Mesenteric fat pad (tissue), 1 donor: ENCODE measurements at regions not wholly inside any gene's neighbourhood (a gene's known extent, or its start where the extent isn't known, plus 50 kb on each side); places are given as distances from the start of the nearest gene placed in this dataset.

Experiments
- DNase-seq: peaks from one replicate; pipeline ENCODE4 v3.0.0-alpha.2; 2020; ENCODE audit warnings: low spot score
- donor health status: DM: yes; HTN: yes; CAD: no.

DNA sequence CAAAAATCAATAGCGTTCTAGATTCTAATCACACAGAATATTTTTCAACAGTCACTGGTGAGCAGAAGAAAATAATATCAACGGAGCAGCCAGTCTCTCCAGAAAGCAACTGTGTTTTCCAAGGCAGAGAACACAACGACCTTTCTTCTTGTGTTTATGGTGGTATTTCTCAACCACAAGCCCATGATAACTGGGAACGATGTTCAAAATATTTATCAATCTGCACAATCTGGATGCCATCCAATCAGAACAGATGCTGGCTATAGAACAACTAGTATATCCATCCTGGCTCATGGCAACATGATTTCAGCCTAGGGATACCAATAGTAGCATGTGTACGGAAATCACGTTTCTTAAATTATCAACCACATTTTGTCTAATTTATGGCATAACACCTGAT, 162.7 kb upstream of the RUNX1 start:
- no peak for DNase-seq

DNA sequence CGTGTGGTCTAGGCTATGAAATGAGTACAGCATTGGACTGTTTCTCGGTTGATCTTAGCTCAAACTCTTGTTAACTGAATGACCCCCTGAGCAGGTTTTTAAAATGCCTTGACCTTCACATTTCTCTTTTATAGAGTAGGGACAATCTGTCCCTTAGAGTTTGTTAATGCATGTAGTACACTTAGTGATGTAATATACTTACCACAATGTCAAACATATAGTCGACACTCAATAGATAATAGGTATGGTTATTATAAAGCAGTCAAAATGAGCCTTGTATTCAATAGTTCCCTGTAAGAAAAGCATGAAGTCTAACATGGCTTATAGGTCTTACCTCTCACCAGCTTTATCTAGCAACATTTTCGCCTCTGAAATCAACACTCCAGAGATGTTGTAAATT, 161.0 kb upstream of the RUNX1 start:
- no peak for DNase-seq

DNA sequence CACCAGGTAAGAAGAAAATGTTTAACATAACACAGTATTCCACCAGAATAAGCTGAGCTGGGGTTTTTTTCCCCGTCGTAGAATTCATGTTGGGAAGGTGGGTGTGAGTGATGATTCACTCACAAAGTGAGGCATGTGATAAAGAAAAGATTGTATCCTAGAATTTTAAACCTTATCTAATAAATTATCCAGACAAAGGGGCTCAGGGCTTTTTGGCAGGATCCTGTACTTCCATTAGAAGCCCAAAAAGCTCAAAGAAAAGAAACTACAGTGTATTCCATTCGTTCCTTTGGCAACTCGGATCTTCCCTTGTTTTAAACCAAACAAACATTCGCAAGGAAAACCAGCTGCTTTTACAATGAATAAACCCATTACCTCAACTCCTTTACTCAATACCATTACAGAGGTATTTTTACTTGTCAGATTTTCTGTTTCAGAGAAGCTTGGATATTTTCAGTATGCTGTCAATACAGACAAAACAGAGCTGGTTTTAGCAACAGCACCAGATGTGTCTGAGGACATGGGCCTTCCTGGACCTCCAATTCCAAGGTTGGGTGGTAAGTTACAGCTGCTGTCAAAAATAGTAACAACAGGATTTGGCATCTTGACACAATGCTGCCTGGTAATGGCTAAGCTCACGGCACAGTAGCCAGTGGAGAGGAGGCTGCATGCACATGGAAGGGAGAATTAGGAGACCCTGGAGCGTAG, 159.9 kb upstream of the RUNX1 start:
- no peak for DNase-seq

DNA sequence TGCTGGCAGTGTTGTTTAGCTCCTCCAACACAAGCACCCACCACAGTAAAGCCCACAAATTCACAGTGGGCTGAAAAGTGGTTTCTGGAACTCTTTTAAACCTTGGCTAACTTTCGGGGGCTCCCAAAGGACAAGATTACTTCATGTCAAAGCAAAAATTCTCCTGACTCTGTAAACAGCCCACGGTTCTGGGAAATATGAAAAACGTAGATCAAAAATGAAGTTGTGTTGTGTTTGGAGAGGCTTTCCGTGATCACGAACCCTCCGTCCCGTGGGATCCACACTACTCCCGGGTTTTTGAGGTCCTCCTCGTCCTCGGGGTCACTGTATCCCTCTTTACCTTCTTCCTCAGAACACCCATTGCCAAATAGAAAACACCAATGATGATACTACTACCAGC, 159.0 kb upstream of the RUNX1 start:
- DNase-seq: no peak

DNA sequence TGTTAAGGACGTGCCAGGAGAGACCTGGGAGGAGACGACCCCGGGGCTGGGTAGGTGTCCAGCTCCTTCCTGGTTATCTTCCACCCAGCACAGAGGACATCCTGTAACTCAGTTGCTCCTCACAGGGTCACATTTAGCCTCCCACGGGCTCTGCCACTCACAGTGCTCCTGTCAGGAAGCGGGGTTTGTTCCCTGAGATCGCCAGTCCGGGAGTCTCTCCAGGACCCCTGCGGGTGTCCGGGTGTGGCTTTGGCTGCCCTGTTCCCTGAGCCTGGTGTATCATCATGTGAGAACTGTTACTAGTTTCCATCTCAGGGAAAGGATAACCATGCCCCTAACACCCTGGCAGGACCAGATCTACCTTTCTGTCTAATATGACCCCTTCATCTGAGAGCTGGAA, 158.2 kb upstream of the RUNX1 start:
- DNase-seq: no peak

DNA sequence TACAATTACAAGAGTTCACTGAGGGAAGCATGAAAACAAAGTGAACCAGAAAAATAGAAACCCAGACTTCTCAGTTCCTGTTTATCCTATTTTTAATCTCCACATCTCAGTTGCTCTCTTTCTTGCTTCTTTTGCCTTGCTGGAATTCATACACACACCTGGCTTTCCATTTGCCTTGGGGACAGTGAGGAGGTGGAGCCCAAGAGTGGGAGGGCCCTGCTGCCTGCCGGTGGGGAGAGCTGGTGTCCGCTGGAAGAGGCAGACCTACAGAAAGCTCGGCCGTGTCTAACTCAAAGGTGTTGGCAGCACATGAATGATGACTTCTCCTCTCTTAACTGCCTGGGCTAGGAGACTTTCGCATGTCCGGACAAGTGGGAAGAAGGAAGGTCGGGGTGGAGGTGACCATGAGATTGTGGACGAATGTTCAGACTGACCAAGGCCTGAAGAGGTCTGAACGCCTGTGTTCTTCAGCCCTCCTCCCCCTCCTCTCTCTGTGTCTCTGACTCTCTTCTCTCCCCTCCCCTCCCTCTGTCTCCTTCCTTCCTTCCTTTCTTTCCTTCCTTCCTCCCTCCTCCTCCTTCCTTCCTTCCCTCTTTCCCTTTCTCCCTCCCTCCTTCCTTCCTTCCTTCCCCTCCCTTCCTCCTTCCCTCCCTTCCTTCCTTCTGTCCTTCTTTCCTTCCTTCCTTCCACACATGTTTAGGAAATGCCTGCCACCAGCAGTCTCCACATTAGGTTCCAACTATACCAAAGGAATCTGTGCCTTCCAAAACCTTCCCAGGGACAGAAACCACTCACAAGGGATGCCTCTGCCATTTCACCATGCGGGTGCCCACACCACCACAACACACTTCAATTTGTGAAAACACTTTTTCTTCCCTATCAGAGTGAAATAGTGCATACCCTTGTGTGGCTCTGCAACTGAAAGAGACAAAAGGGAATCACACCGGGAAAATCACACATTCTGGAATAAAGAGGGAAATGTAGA, 157.3 kb upstream of the RUNX1 start:
- DNase-seq: no peak

DNA sequence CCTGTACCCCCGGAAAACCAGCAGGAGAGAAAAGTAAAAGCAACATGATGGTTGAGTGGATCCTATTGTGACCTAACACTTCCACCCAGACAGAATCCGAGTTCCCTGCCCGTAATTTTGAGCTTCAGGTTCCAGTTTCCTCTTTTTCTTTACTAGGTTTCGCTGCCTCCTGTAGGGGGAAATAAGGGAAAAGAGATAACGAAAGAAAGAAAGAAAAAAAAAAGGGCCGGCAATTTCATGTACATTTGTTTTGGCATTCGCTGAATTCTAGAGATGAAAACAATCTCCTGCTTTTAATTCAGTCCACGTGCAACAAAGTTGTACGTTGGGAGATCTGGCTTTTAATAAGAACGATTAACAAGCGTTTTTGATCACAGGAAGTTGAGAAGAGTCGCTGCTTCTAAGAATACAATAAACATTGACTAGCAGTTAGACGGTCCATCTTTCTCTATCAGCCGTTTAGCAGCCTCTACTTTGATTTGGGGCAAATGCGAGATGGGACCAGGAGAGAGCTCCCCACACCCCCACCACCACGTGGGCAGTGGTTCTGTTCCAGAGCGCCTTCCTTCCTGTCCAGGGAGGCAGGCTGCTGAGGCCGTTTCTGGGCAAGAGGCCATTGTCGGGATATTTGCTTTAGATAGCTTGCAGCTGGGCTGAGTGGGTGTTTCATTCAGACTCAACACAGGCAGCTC, 155.9 kb upstream of the RUNX1 start:
- DNase-seq: no peak

DNA sequence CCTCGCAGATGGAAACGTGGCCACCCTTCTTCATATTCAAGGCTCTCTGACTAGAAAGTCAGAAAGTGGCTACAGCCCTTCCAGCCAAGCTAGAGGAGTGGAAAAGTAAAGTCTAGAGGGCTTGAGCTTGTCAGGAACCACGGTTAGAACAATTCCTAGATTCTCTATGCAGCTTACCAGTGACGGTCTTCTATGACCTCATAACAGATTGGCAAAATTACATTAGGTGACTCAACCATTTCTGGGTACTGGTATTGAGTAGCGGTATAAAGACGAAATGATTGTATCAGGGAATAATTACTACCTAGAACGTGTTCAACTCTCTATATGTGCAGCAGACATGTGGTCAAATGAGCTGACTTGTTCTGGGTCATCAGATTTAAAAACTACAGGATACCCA, 155.0 kb upstream of the RUNX1 start:
- DNase-seq: no peak

DNA sequence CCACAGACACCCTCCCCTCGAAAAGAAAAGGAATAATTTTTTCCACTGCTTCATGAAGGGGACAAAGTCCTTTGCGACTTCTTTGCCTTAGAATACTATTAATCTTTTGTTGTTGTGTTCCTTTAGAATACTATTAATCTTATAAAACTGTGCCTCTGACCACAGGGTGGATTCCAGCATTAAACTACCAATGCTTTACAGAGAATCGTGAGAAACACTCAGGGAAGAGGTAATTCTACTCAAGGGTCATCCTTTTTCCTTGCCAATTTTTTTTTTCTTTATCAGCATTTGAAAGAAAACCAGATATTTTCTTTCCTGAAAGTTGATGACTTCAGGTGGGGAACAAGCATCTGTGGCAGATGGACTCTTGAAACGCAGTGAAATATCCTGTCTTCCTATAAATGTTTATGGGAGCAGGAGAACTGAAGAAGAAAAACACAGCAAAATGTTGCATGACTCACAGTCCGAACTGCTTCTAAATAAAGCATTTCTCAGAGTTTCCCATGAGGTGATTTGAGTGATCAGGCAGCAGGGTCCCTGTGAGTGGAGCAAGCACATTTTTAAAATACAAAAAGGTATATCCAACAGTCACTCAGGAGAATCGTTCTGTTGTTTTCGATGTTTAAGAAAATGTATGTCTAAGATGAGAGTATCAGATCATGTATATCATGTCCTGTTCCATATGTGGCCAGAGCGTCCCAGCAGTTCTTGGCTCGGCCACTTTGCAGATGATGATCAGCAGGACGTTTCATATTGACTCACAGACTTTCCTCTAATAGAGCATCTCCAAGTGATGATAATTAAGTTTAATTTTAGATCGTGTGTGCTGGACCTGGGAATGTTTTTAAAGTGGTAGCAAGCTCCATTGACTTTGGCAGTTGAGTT, 154.2 kb upstream of the RUNX1 start:
- no peak for DNase-seq

DNA sequence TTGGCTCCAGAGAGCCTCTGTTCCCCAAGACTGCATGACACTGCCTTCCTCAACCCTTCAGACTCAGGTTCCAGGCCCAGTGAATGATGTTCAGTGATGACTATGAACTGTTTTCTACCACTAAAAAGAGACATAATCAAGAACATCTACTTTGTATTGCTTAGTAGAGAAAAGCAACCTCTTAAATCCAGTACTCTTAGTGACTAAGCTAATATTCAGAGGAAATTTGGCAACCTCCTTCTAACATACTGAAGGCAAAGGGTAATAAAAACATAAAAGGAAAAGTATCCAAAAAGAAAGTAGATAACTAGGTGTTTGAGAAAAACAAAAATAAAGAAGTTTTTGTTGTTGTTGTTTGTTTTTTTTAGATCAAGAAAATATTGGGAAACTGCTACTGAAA, 153.3 kb upstream of the RUNX1 start:
- no peak for DNase-seq

DNA sequence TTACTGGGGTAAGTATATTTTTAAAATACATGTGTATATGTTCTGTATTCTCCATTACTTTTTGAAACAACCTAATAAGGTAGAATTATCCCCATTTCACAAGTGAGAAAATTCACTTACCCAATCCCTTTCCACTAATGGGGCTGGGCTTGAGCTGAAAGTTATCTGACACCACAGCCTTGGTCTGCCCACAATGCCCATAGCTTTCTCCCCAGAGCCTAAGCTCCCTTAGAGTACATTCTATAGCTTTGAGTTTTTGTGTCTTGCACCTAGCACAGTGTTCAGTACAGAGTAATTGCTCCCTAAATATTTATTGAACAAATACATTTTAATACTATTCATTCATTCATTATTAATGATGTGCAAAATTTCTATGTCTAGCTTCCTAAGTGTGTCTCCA, 152.7 kb upstream of the RUNX1 start:
- no peak for DNase-seq

DNA sequence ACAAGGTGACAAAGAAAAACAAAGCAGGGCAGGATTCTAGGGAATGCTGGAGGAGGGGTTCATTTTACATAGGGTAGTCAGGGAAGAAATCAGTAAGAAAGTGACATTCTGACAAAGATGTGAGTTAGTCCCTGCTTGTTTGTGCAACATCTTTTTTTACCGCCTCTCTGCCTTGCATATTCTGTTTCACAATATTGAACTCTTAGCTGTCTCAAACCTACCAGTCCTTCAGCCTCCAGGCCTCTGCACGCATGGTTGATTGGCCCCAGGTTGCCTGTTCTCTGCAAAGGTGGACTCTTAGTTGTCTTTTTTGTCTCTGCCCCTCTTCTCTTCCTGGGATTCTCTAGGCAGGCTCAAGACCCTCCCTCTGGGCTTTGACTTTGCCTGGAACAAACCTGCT, 152.2 kb upstream of the RUNX1 start:
- DNase-seq: no peak

DNA sequence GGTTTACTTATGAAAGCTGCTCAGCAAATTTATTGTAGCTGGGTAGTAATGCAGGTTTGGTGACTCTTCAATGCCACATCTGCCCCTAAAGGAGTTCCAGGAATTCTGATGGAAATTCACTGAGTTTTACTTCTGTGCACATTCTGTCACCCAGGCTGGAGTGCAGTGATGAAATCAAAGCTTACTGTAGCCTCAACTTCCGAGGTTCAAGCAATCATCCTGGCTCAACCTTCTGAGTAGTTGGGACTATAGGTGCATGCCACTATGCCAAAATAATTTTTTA, 150.6 kb upstream of the RUNX1 start:
- no peak for DNase-seq

DNA sequence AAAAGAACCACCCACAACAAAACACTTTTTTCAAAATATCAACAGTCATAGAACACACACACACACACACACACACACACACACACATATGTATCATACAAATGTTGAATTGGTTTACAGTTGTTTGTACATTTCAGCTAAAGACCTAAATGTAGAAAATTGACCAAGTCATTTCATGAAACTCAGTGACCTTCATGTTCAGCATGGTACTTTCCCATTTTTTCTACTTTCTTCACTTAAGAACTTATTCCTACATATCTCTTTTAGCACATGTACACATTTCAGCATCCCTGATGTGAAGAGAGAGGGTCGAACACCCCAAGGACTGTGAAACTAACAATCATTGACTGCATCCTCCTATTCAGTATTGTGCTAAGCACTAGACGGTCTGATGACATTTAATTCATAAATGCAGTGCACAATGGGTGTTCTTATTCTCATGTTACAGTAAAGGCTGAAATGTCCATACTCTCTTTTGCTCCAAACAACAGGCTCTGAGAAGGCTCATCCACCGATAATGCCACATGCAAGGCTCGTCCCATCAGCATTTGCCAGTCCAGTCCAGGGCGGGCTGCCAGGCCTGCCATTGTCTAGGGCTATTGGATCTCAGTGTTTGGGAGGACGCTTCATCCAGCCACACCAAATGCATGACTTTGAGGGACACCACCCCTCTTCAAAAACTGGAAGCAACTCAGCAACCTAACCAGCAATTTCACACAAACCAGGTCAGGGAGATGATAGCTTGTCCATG, 150.1 kb upstream of the RUNX1 start:
- no peak for DNase-seq

DNA sequence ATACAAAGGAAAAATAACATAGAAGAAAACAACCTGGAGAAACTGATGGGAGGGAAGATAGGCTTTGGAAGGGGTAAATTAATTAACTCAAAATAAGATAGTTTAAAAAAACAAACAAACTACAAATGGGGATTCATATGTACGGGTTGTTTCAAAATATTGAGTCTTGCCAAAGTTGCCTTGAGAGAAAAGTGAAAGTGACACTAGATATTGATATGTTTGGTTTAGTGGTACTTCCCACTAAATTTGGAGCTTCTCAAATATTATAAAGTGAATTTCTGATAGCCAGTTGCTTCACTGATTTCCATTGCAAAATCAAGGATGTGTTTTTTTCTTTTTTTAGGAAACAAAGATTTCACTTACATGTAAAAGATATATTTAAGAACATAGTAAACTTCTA, 149.5 kb upstream of the RUNX1 start:
- no peak for DNase-seq

DNA sequence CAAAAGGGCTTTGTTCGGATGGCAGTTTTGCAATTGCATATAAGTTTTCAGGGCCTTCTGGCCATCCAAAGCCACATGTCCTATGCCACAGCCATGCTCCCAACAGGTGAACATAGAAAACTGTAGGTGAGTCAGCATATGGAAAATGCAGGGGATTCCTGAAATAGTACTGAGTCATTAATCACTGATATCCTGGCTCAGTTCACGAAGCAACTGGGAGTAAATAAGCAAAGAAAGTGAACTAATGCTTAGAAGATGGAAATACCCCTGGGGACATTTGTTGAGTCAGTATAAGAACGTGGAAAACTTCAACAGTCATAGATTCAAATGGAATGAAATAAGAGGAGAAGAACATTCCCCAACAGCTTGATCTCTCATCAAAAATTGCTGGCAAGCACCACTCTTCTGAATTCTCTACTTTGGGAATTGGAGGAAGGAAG, 148.9 kb upstream of the RUNX1 start:
- no peak for DNase-seq

DNA sequence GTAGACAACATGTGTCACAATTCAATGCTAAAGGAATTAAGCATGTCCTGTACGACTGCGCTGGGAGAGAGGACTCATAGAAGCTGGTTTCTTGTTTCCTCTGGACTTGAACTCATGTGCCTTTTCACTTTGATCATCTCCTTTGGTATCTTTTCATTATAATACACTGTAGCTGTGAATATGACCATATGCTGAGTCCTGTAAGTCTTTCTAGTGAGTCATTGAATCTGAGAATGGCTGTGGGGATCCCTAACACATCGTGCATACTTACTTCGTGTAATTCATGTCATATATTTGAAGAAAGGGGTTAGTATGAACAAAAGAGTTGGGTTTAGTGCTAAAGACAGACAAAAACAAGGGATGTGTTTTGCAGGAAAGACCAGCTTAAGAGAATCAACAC, 148.1 kb upstream of the RUNX1 start:
- DNase-seq: no peak

DNA sequence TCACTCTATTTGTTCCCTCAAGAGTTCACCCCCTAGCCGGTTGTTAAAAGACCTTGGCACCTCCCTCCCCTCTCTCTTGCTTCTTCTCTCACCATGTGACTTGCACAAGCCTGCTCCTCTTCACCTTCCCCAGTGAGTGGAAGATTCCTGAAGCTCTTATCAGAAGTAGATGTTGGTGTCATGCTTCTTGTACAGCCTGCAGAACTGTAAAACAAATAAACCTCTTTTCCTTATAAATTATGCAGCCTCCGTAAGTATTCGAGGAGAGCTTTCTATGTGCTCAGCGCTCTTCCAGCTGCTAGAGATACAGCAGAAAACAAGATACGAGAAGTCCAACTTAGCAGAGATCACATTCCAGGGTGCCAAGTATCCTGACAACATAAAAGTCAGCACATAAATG, 147.0 kb upstream of the RUNX1 start:
- DNase-seq: no peak

DNA sequence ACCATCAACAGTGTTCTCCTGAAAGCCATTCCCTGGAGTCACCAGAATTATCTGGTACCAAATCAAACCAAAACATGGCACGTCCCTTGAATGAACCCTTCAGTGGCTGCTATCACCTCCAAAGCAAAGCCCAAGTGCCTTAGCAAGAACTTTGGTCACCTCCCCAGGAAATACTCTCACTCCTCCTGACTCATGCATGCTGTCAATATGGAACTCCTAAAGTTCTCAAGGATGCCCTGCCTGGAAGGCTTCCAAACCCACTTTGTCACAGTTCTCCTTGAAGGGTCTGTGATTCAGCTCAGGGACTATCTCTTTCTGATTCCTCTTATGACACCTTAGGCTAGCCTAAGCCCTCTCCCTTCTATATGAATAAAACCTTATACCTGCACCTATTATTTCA, 146.1 kb upstream of the RUNX1 start:
- DNase-seq: no peak

DNA sequence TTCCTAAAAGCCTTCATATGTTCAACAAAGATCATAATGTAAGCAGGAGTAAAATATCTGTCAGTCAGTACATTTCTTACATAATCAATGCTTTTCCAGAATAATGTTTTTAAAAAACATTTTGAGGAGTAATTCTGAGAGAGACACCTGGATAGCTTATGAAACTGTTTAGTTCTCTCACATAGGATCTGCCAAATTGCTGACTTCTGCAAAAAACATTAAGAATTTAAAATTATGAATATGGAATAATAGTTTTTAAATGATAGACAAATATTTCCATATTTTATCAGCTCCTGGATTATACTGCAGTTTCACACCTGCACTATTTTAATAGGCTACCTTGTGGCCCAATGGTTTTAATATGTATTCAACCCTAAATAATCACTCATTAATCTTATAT, 142.7 kb upstream of the RUNX1 start:
- DNase-seq: no peak

DNA sequence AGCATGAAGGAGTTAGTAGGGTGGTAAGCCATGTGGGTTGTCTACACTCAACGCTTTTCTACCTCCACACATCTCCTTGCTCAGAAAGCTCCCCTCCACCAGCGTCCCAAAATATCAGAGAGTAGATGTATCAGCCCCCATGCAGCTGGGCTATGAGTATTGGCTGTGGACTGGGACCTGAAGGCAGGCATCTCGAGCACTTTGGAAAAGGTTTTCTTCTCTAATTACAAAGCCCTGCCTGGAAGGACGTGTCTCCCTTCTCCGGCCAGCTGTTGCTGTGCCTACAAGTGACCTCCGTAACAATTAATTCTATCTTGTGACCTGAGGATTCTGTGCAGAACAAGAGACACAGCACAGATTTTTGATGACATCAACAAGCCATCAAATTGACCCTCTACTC, 142.0 kb upstream of the RUNX1 start:
- DNase-seq: no peak
